PC-3 (cell line): ENCODE measurements at regions not wholly inside any gene's neighbourhood (a gene's known extent, or its start where the extent isn't known, plus 50 kb on each side); places are given as distances from the start of the nearest gene placed in this dataset.

Experiments
- ATAC-seq: fragments of 200-7000 bp; cut with Tn5 transposase; 2 replicates; pipeline ENCODE4 v1.9.1; 2020; ENCODE audit warnings: mild to moderate bottlenecking, moderate library complexity
- BruUV-seq: library from RNA; stranded (reverse); fragments of 400-500 nt; replicated peaks from 2 replicates; lab custom pipeline; 2021; lab: Mats Ljungman, UMichigan
- CTCF ChIA-PET: fragments of 300-600 bp; sonication (Branson Sonifier 250); formaldehyde crosslinking; loops from one replicate; lab custom pipeline; 2022; ENCODE audit warnings: antibody characterized with exemption; lab: Charles Lee
- POLR2A ChIA-PET: fragments of 300-600 bp; sonication (Branson Sonifier 250); formaldehyde crosslinking; loops from one replicate; lab custom pipeline; 2022; ENCODE audit warnings: antibody characterized with exemption; ENCODE audit not compliant: unreplicated experiment; lab: Charles Lee
- DNase-seq: peaks from one replicate; pipeline ENCODE4 v3.0.0-alpha.2; 2015
- H2AFZ ChIP-seq: fragments of 300-600 bp; sonication (generic); 2 replicates; pipeline ENCODE4 v1.6.0; 2016; ENCODE audit warnings: antibody characterized with exemption, low read length
- H3F3A ChIP-seq: fragments of 300-600 bp; sonication (generic); one replicate; pipeline ENCODE4 v1.6.0; 2017; ENCODE audit warnings: antibody characterized with exemption, low read length, control low read depth, mild to moderate bottlenecking; ENCODE audit not compliant: unreplicated experiment
- H3K27ac ChIP-seq: fragments of 300-600 bp; sonication (generic); 2 replicates; pipeline ENCODE4 v1.5.1; 2016; ENCODE audit warnings: mild to moderate bottlenecking, low read length
- H3K27me3 ChIP-seq: fragments of 300-600 bp; sonication (generic); 2 replicates; pipeline ENCODE4 v1.6.1; 2016; ENCODE audit warnings: low read length, mixed read lengths
- H3K36me3 ChIP-seq: fragments of 300-600 bp; sonication (generic); 2 replicates; pipeline ENCODE4 v1.6.1; 2016; ENCODE audit warnings: low read depth, mixed run types, low read length, mixed read lengths
- H3K4me1 ChIP-seq: fragments of 300-600 bp; sonication (generic); 2 replicates; pipeline ENCODE4 v1.5.1; 2016; ENCODE audit warnings: low read length; ENCODE audit not compliant: insufficient read depth
- H3K4me2 ChIP-seq: fragments of 300-600 bp; sonication (generic); 2 replicates; pipeline ENCODE4 v1.6.0; 2016; ENCODE audit warnings: low read length
- H3K4me3 ChIP-seq: fragments of 300-600 bp; sonication (generic); 2 replicates; pipeline ENCODE4 v1.5.1; 2016; ENCODE audit warnings: mild to moderate bottlenecking, low read length, mixed read lengths
- H3K79me2 ChIP-seq: fragments of 300-600 bp; sonication (generic); 2 replicates; pipeline ENCODE4 v1.6.1; 2017; ENCODE audit warnings: low read length, mixed read lengths
- H3K9ac ChIP-seq: fragments of 300-600 bp; sonication (generic); 2 replicates; pipeline ENCODE4 v1.6.0; 2016; ENCODE audit warnings: mild to moderate bottlenecking, low read length
- H3K9me2 ChIP-seq: fragments of 300-600 bp; sonication (generic); replicated peaks from 2 replicates; pipeline ENCODE4 v1.6.1; 2016; ENCODE audit warnings: mixed run types, low read length, mixed read lengths
- H3K9me3 ChIP-seq: fragments of 300-600 bp; sonication (generic); 2 replicates; pipeline ENCODE4 v1.6.1; 2016; ENCODE audit warnings: low read length, mixed read lengths
- H4K20me1 ChIP-seq: fragments of 300-600 bp; sonication (generic); 2 replicates; pipeline ENCODE4 v1.6.1; 2016; ENCODE audit warnings: low read length, mixed read lengths
- CTCF ChIP-seq: fragments of 300-600 bp; sonication (generic); conservative IDR thresholded peaks from 2 replicates; pipeline ENCODE4 v1.5.1; 2017; ENCODE audit warnings: antibody characterized with exemption, low read depth, mild to moderate bottlenecking, low read length
- EZH2 ChIP-seq: fragments of 300-600 bp; sonication (generic); IDR thresholded peaks from one replicate; pipeline ENCODE4 v1.6.1; 2017; ENCODE audit warnings: antibody characterized with exemption, mild to moderate bottlenecking, low read length; ENCODE audit not compliant: unreplicated experiment
- EZH2phosphoT487 ChIP-seq: fragments of 300-600 bp; sonication (generic); IDR thresholded peaks from 2 replicates; pipeline ENCODE4 v1.6.1; 2018; ENCODE audit warnings: mild to moderate bottlenecking, antibody characterized with exemption, low read length, borderline replicate concordance
- intact Hi-C: fragments of 100-400 bp; cut with micrococcal nuclease; formaldehyde crosslinking; loops from 2 replicates; pipeline ENCODE4 v1.9.0; 2023

GRCh38 chr2:2579814-2580213 lies 248.7 kb upstream of the MYT1L start:
- ATAC-seq (no peak), DNase-seq (no peak)
- H4K20me1 ChIP-seq: no peaks in the 10 kb centered on the region
- H3K9ac ChIP-seq: no peak overlapping the region
- H3K9me3 ChIP-seq: no peaks in the 10 kb centered on the region
- intact Hi-C loops: no loop called here
- no peak overlapping the region for H2AFZ ChIP-seq
- BruUV-seq: no TSS peak
- no peaks in the 10 kb centered on the region for H3K4me1 ChIP-seq
- H3K4me2 ChIP-seq: no peak overlapping the region
- no peaks in the 10 kb centered on the region for H3K79me2 ChIP-seq
- ChIA-PET CTCF (no interaction called here), POLR2A (no interaction called here)
- TF ChIP-seq CTCF: no peak
- TF ChIP-seq EZH2: no peak
- no peak for TF ChIP-seq EZH2phosphoT487
- H3K9me2 ChIP-seq: no peaks in the 10 kb centered on the region
- no peaks in the 10 kb centered on the region for H3F3A ChIP-seq
- peaks cover 34% of the 10 kb centered on the region for H3K27me3 ChIP-seq
- H3K36me3 ChIP-seq: no peaks in the 10 kb centered on the region
- H3K27ac ChIP-seq: no peak overlapping the region
- no peak overlapping the region for H3K4me3 ChIP-seq

DNA sequence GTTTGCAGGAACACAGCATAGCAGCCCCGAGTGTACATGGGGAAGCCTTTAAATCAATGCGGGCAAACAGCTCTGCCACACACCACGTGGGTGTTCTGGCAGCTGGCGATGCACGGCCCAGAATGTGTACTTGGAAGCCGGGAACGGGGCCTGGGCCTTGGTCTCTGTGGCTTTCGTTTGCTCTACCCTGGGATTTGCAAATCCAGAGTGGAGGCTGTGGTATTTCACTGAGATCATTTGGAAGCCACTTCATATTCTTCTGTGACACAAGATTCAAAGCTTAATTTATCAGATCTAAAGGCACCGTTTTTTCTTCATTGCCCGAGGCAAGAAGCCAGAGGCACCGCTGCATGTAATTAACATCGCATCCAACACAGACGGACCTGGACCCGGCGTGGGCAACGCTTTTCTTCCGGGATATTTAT lies 246.3 kb upstream of the MYT1L start:
- Histone ChIP-seq H3K9me2 (no peaks in the 10 kb centered on the region), H3K36me3 (no peaks in the 10 kb centered on the region), H3K4me2 (no peak overlapping the region), H3K27me3 (peaks cover 24% of the 10 kb centered on the region), H3K9me3 (peaks cover 8% of the 10 kb centered on the region; the same call in 1 of the 2 replicates), H3K9ac (no peak overlapping the region), H3K27ac (no peak overlapping the region), H3K79me2 (no peaks in the 10 kb centered on the region), H3K4me3 (no peak overlapping the region), H3F3A (no peaks in the 10 kb centered on the region), H4K20me1 (no peaks in the 10 kb centered on the region), H2AFZ (no peak overlapping the region), H3K4me1 (no peaks in the 10 kb centered on the region)
- TF ChIP-seq CTCF (no peak), EZH2phosphoT487 (no peak), EZH2 (no peak)
- no TSS peak for BruUV-seq
- ChIA-PET CTCF (no interaction called here), POLR2A (no interaction called here)
- intact Hi-C loops: no loop called here
- ATAC-seq (no peak), DNase-seq (no peak)

GRCh38 chr2:2575870-2576386 lies 244.9 kb upstream of the MYT1L start:
- H4K20me1 ChIP-seq: no peaks in the 10 kb centered on the region
- no TSS peak for BruUV-seq
- no peaks in the 10 kb centered on the region for H3K36me3 ChIP-seq
- ChIA-PET CTCF (no interaction called here), POLR2A (no interaction called here)
- no peaks in the 10 kb centered on the region for H3K9me2 ChIP-seq
- H3K4me2 ChIP-seq: no peak overlapping the region
- intact Hi-C loops: no loop called here
- no peak overlapping the region for H3K9ac ChIP-seq
- H3K79me2 ChIP-seq: no peaks in the 10 kb centered on the region
- peaks cover 8% of the 10 kb centered on the region; the same call in 1 of the 2 replicates for H3K9me3 ChIP-seq
- no peaks in the 10 kb centered on the region for H3K4me1 ChIP-seq
- H3F3A ChIP-seq: no peaks in the 10 kb centered on the region
- peaks cover 19% of the 10 kb centered on the region for H3K27me3 ChIP-seq
- H2AFZ ChIP-seq: no peak overlapping the region
- no peak overlapping the region for H3K27ac ChIP-seq
- DNase-seq: no peak
- H3K4me3 ChIP-seq: no peak overlapping the region
- ATAC-seq: no peak
- TF ChIP-seq EZH2 (no peak), CTCF (no peak), EZH2phosphoT487 (no peak)
